NCI-H2029 (cell line): ENCODE measurements at regions not wholly inside any gene's neighbourhood (a gene's known extent, or its start where the extent isn't known, plus 50 kb on each side); places are given as distances from the start of the nearest gene placed in this dataset.
"Not testable (repeated sequence)": the region's sequence is repeated elsewhere in the genome, so short reads cannot be mapped to it uniquely, and the experiment has no call there.

Experiments
- DNase-seq: peaks from one replicate; lab custom pipeline; 2025; lab: John Stamatoyannopoulos, UW

DNA sequence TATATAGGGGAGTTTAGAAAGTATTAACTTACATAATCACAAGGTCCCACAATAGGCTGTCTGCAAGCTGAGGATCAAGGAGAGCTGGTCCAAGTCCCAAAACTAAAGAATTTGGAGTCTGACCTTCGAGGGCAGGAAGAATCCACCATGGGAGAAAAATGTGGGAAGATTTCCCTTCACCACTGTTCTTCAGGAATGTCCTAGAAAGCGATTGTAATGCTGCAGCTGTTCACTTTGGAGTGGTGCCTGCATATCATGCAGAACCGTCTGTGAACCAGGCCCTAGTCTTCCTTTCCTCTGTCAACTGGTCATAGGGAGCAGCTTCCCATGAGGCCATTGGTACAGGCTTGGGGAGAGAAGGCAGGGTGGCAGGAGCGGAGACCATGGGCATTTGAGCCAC is 497.9 kb upstream of the ARPP21 start:
- DNase-seq, result no peak

DNA sequence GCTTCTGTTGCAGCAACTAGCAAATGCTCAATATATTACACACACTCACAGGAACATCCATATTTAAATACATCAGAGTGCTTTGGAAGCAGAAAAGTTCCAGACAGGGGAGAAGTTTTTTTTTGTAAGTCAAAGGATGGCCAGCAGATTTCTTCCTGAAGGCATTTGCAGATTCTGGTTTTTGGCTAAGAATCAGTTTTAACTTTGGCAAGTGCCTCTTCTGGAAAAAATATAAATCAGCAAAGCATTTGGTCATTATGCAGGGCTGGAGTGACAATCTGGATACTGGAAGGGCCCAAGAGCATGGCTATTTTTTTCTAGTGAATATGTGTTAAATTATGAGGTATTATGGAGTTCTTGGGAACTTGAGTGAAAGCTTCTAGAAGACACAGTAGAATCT is 495.3 kb upstream of the ARPP21 start:
- DNase-seq, result no peak

DNA sequence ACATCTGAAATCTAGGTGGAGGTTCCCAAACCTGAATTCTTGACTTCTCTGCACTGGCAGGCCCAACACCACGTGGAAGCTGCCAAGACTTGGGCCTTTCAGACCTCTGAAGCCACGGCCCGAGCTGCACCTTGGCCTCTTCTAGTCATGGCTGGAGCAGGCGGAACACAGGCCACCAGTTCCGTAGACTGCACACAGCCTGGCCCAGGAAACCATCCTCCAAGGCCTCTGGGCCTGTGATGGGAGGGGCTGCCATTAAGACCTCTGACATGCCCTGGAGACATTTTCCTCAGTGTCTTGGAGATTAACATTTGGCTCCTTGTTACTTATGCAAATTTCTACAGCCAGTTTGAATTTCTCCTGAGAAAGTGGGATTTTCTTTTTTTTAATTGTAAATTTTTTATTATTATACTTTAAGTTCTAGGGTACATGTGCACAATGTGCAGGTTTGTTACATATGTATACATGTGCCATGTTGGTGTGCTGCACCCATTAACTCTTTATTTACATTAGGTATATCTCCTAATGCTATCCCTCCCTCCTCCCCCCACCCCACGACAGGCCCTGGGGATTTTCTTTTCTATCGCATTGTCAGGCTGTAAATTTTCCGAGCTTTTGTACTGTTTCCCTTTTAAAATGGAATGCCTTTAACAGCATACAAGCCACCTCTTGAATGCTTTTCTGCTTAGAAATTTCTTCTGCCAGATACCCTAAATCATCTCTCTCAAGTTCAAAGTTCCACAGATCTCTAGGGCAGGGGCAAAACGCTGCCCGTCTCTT is 492.9 kb upstream of the ARPP21 start:
- DNase-seq, result not testable (repeated sequence)

DNA sequence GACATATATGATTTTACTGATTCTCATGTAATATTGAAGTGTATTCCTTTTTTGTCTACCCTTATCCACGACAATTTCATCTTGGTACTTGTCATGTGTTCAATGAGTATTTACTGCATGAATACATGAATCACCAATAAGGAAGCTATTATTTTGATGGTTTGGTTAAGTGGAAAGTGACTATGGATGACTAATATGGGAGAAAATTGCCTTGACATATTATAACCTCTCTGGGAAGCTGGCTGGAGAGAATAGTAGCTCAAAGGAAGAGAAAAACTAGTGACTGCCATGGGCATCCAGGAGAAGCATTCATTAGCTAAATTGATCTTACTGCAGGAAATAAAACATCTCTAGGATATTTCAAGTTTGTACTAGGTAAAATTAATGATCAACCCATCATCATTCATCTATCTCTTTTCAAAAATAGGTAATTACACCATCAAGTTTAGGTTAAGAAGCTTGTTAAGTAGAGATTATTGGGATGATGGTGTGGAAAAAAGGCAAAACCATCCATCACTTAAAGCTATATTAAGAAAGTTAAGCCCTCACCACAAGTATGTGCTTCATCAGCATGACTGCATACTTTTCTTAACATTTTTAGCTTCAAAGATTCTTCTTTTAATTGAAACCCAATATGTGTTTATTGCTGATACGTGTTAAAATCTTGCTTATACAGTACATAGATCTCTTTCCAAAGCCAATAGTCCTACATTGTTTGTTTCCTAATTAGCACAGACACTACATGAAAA is 455.2 kb upstream of the ARPP21 start:
- DNase-seq, result no peak

DNA sequence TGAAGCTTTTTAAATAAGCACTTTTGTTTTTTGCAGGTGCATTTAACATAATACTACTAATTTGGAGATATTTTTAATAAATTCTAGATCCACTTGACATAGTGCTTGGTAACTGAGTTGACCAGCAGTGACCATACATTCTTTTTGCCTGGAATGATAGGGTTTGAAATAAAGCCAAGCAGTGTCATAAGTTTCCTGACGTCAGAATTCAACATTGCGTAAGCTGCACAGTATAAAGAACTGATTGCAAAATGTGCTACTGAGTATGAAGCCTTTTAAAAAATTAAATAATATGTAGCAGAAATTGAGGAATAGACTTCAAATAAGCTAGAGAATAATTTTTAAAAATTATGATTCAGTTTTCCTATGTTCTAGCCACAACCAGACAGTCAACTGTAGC is 454.6 kb upstream of the ARPP21 start:
- DNase-seq, result no peak

DNA sequence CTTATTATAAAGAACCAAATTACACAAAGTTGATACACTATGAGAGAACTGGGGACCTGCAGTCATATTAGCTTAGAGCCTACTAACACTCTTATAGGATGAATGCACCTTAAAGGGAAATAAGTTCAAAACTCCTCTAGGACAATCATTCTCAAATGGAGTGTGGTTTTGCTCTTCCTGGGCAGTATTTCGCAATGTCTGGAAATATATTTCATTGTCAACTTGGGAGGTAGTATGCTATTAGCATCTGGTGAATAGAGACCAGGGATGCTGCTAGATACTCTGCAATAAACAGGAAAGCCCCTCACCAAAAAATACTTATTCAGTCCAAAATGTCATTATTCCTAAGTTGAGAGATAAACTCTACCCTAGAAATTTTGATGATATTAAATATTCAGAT is 451.4 kb upstream of the ARPP21 start:
- no peak for DNase-seq

DNA sequence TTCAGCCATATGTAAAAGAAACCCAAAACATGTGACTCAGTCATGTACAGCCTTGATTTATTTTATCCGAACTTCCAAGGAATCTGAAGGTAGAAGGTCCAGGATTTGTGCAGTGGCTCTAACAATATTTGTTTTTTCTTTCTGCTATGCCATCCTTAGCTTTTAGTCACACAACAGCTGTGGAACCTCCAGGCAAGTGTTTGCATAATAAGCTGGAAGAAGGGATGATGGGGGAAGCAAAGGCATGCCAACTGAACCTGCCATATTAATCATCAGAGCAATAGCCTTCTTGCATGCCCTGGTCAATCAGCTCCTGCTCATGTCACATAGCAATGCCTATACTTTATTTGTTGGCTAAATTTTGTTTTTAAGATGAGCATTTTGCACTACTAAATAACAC is 444.7 kb upstream of the ARPP21 start:
- no peak for DNase-seq

DNA sequence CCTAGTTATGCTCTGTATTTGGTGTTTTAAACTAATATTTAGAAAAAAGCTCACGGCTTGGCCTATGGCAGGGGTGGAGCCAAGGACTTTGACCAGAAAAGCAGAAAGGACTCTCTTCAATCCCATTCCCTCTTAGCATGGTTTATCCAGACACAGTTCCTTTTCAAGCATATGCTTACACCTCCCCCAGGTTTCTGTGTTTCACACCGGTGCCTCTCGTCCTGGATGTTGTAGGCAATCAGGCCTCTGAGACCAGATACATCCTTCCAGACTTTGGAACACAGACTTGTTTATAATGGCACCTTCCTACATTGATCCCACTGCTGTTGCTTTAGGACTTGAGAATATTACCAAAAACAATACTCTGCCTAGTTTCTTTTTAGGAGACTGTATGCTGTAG is 440.5 kb upstream of the ARPP21 start:
- no peak for DNase-seq

DNA sequence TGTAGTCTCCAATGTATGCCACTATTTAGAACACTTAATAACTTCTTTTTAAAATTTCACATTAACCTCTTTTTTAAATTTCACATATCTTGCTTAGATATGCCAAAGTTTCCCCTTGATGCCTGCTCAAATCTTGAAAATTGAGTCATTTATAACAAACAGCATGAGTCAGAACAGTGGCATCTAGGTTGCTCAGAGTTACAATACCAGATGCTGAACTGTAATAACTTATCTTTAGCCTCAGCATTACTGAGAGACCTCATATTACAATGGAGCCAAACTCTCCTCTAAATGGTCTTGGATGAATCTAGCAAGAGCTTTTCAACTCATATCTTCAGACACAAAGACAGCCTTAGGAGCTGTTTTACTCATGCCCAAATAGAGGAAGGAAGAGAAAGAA is 439.3 kb upstream of the ARPP21 start:
- no peak for DNase-seq

DNA sequence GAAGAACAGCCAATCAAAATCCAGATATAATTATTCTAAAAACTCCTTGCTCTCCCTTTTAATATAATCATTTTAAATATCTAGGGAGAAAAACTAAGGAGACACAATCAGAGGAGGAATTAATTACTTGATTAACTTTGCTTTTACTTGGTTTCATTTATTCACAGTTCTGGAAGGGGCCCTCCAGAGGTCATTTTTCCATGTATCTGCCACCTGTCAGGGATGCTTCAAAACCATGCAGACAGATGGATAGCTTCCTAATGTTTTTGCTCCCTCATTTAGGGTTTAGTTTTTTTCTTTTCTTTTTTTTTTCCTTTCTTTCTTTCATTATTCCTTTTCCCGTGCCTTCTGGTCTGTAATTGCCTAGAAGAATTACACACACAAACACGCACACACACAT is 438.1 kb upstream of the ARPP21 start:
- no peak for DNase-seq

DNA sequence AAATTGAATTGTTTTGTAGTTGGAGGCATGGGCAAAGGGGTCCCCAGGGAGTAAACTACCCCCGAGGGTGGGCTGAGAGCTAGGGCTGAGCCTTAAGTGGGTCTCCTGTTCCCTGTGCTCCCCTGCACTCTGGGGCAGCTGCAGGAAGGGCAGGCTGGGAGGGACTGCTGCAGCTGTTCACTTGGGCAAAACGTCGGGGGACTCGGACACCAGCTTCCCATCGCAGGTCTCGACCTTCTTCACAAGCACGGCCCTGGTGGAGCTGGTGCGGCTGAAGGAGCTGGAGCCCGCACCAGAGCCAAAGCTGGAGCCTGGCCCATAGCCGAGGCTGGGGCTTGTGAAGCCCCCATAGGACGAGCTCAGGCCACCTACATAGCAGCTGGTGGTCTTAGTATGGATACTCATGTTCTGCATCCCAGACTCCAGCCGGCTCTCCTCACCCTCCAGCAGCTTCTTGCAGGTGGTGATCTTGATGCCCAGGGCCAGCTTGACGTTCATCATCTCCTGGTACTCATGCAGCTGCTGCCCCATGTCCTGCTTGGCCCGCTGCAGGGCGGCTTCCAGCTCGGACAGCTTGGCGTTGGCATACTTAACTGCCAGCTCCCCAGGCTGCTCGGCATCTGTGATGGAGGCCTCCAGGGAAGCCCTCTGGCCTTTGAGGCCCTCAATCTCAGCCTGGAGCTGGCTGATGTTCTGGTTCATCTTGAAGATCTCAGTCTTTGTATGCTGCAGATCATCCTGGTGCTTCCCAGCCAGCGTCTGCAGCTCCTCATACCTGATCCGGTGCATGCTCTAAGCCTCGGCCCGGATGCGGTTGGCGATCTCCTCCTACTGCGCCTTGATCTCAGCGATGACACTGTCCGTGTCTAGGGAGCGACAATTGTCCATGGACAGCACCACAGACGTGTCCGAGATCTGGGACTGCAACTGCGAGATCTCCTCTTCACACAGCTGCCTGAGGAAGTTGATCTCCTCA is 423.5 kb upstream of the ARPP21 start:
- no peak for DNase-seq

DNA sequence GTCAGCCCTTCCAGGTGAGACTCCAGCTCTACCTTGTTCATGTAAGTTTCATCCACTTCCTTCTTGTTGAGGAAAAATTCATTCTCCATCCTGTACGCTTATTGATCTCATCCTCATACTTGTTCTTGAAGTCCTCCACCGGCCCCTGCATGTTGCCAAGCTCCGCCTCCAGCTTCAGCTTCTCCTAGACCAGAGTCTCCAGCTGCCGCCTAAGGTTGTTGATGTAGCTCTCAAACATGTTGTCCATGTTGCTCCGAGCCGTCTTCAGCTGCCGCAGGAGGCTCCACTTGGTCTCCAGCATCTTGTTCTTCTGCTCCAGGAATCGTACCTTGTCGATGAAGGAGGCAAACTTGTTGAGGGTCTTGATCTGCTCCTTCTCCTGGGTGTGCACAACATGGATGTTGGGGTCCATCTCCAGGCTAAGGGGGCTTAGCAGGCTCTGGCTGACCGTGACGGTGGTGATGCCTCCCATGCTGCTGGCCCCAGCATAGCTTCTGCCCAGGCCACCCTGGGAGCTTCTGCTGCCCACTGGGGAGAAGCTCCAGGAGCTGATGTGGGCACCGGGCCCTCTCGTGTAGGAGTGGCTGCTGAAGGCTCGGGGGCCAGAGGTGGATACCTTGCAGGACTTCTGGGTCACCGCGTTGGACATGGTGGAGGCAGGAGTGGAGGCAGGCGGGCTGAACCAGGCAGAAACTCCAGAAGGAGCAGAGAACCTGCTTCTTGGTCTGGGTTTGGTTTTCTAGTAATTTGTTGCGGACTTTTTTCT is 422.6 kb upstream of the ARPP21 start:
- DNase-seq, result no peak

DNA sequence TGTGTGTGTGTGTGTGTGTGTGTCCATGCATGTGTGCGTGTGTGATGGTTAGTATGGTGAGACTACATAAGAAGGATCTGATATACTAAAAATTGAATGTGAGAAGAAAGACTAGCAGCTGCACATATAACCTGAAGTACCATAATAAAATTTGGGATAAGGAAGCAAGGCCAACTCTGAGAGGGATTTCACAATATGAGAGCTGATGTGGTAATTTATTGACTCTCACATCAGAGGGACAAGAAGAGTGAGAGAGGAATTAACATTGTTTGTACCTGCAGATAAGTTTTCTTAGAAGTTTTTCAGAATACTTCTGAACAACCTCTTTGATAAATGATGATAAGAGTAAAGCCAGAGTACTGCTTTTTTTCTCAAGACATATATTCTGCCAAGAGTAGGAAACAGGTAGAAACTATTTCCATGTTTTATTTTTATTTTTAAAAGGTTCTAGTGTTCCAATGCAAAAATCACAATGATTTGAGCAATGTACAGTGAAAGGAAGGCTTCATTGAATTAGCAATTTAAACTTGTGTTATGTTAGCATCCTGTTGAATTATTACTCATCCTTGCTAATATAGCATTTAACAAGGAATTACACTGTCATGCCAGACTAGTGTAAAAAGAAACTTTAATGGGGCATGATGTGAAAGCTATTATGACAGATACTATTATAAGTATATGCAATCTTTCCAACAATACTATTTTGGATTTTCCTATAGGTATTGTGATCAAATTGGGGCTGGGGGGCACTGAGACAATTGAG is 415.5 kb upstream of the ARPP21 start:
- no peak for DNase-seq

DNA sequence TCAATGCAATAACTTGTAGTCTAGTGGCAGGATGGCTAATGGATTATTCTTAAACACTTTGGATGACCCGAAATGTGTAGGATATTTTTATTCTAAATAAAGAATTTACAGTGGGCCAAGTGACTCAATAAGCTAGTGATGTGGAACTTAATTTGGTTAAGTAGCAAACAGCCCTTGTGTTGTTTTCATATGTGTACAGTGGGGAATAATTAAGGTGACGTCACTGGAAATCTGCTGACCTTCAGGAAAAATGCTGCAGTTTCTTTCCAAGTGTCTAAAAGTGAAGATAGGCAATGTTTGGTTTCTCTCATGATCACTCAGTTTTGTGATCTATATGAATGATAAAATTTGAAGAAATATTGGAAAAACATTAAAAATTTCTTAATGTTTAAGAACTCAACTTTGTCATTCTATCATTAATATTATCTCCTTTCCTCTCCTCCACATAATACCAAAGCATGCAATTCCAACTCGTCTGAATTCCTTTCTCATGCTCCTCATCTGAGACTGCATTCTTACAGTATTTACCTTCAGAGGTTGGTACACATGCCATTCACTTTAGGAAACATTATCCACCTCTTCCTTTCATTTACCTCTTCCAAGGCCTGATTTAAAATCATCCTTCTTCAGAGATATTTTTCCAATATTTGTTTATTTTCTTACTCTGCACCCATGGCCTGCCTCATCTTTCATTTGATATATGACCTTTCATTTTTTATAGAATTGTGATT is 414.6 kb upstream of the ARPP21 start:
- no peak for DNase-seq

DNA sequence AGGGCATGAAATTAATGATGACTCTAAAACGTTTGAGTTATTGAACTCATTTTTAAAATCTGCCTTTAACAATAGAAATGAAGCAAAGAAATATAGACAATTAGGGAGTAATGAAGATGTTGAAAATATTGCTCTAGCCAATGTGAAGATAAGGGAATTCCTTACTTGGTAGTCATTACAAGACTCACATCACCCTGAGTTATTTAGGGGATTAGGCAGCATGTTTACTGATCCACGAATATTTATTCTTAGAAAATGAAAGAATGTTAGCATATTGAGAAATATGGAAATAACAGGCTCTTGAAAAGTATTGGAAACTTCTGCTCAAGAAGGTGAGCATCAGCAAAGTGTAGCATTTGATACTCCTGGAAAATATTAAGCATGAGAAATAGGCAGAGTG is 398.1 kb upstream of the ARPP21 start:
- no peak for DNase-seq

DNA sequence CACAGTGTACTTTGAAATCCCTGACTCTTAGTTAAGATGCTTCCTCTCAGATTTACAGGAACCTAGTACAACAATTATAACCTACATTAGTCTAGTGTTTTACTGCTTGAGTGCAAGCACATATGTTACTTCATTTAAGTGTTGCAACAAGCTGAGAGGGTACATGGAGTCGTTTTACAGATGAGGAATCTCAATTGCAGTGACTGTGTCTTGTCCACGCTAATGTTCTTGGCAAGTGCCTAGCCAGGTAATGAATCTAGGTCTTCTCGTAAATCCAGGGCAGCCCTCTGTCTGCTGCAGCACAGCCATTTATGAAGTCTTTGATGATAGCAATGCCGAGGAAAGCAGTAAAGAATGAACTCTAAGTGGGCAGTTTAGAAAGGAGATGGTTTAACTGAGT is 384.4 kb upstream of the ARPP21 start:
- DNase-seq, result no peak

DNA sequence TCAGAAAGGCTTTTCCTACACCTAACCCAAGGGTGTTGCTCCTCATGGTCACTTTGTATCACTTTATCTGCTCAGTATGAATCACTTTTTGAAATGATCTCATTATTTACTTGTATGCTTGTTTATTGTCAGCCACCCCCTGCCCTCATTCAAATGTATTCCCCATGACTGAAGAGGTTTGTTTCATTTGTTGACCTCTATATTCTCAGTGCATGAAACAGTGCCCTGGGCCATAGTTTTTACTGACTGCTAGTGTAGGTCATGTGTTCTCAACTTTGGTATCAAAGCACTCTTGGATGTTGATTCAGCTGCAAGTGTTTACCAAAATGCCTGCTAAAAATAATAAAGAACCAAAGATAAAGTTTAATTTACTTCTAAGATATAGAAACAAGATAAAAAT is 381.7 kb upstream of the ARPP21 start:
- no peak for DNase-seq

DNA sequence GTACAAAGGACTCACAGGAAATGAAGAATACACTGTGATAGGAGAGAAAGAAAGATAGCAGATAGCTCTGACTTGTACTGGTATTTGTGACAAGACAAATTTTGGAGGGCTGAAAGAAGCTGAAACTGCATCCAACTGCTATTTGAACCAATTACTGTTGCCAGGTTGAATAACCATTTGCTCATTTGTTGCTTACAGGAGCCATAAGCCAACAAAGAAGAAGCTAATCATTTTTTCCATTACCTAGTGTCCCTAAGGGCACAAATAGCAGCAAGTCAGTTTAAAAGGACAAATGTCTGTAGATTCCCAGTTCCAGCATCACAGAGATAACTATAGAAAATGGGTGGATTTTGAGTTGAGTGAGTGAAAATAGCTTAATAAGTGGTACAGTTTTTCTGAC is 376.9 kb upstream of the ARPP21 start:
- no peak for DNase-seq

DNA sequence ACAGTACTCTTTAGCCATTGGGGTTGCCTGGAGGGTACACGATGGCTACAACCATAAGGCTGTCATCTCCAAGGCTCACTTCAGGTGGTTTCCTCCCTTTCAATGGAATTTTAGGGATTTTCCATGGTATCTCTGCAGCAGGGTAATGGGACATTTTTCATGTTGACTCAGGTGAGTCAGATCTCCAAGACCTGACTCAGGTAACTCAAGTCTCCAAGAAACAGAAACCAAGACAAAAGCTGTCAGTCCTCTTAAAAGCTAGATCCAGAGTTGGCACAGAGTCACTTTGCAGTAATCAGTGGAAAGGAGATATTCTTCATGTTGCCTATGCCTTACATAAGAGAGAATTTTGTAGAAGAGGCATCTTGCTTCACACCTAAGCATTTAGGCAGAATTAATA is 375.8 kb upstream of the ARPP21 start:
- no peak for DNase-seq

DNA sequence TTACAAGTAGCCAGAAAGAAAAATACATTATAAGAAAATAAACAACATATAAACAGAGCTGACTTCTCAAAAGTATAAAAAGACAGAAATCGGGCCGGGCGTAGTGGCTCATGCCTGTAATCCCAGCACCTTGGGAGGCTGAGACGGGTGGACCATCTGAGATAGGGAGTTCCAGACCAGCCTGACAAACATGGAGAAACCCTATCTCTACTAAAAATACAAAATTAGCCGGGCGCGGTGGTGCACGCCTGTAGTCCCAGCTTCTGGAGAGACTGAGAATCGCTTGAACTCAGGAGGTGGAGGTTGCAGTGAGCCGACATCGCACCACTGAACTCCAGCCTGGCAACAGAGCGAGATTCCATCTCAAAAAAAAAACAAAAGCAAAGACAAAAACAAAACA is 373.3 kb upstream of the ARPP21 start:
- not testable (repeated sequence) for DNase-seq
